ENCODE measurements at regions not wholly inside any gene's neighbourhood (a gene's known extent, or its start where the extent isn't known, plus 50 kb on each side); places are given as distances from the start of the nearest gene placed in this dataset.

- POLR2A ChIA-PET = interaction anchor here (0.6 kb wide), 1 partner anchor 10 kb away, joined by 3 read pairs; no protein-coding TSS in a partner anchor
- no peak for TF ChIP-seq CTBP1 (IDR thresholded peaks at IDR 0.05; ENCODE audit: borderline replicate concordance)
- no peak for TF ChIP-seq L3MBTL2 (conservative IDR thresholded peaks at IDR 0.05)
- no peak for TF ChIP-seq ELF4 (IDR thresholded peaks at IDR 0.05)
- TF ChIP-seq FOXK2 (IDR thresholded peaks at IDR 0.05) = no peak
- TF ChIP-seq FOXA1 (IDR thresholded peaks at IDR 0.05) = no peak
- no peak for TF ChIP-seq ARNT (IDR thresholded peaks at IDR 0.05)
- TF ChIP-seq LEF1 (IDR thresholded peaks at IDR 0.05; ENCODE audit: borderline replicate concordance) = no peak
- no peak for TF ChIP-seq HDGF (IDR thresholded peaks at IDR 0.05; ENCODE audit: borderline replicate concordance)
- no peak for TF ChIP-seq ZNF384 (IDR thresholded peaks at IDR 0.05)
- no peak for TF ChIP-seq FOXM1 (IDR thresholded peaks at IDR 0.05; ENCODE audit: borderline replicate concordance)
- TF ChIP-seq PKNOX1 (IDR thresholded peaks at IDR 0.05) = no peak
- no peak for TF ChIP-seq SUZ12 (IDR thresholded peaks at IDR 0.05)
- no peak for TF ChIP-seq NFRKB (IDR thresholded peaks at IDR 0.05)
- TF ChIP-seq SP1 (IDR thresholded peaks at IDR 0.05) = no peak
- TF ChIP-seq BHLHE40 (IDR thresholded peaks at IDR 0.05; ENCODE audit: borderline replicate concordance) = no peak
- DNase-seq (ENCODE audit: extremely low spot score) = no peak
- CTCF ChIA-PET = no interaction called here
These were observed 90.4 kb upstream of the VAV3 start for GRCh38 chr1:108055387-108055786.

DNA sequence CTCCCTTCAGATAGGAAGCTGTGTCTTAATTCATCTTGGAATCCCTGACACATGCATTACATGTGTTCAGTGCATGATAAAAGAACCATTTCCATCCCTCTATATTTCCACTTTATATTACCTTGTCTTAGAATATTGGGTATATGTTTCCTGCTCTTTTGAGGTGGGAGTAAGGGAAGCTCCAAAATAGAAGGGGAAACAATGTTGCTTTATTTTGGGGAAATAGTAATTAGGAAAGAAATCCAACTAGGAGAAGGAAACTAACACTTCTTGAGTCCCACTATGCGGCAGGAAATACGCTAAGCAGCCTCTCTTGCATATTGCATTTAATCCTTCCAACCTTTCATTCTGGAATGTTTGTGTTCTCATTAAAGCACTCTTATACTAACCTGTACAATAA is 89.4 kb upstream of the VAV3 start:
- DNase-seq (ENCODE audit: extremely low spot score) = no peak
- ChIA-PET POLR2A (no interaction called here), CTCF (no interaction called here)
- no peak for TF ChIP-seq SP1 (IDR thresholded peaks at IDR 0.05)
- no peak for TF ChIP-seq NFRKB (IDR thresholded peaks at IDR 0.05)
- TF ChIP-seq PKNOX1 (IDR thresholded peaks at IDR 0.05) = no peak
- no peak for TF ChIP-seq FOXM1 (IDR thresholded peaks at IDR 0.05; ENCODE audit: borderline replicate concordance)
- TF ChIP-seq ELF4 (IDR thresholded peaks at IDR 0.05) = no peak
- TF ChIP-seq ARNT (IDR thresholded peaks at IDR 0.05) = no peak
- TF ChIP-seq LEF1 (IDR thresholded peaks at IDR 0.05; ENCODE audit: borderline replicate concordance) = no peak
- TF ChIP-seq FOXA1 (IDR thresholded peaks at IDR 0.05) = no peak
- no peak for TF ChIP-seq BHLHE40 (IDR thresholded peaks at IDR 0.05; ENCODE audit: borderline replicate concordance)

- no peak for DNase-seq (ENCODE audit: extremely low spot score)
- ChIA-PET POLR2A (no interaction called here), CTCF (no interaction called here)
- TF ChIP-seq L3MBTL2 (conservative IDR thresholded peaks at IDR 0.05) (no peak), SUZ12 (IDR thresholded peaks at IDR 0.05) (no peak), PKNOX1 (IDR thresholded peaks at IDR 0.05) (no peak), FOXK2 (IDR thresholded peaks at IDR 0.05) (no peak)
These were observed 88.5 kb upstream of the VAV3 start for GRCh38 chr1:108053270-108054013.

GRCh38 chr1:108051631-108052377 is 86.8 kb upstream of the VAV3 start:
- no peak for DNase-seq (ENCODE audit: extremely low spot score)
- no peak for TF ChIP-seq L3MBTL2 (conservative IDR thresholded peaks at IDR 0.05)
- TF ChIP-seq TARDBP (IDR thresholded peaks at IDR 0.05) = no peak
- TF ChIP-seq FOXM1 (IDR thresholded peaks at IDR 0.05; ENCODE audit: borderline replicate concordance) = no peak
- 0 out of 2 replicates have a peak, but pooled peaks have one; percentile 2 for TF ChIP-seq PKNOX1 (IDR thresholded peaks at IDR 0.05)
- TF ChIP-seq SP1 (IDR thresholded peaks at IDR 0.05) = no peak
- no peak for TF ChIP-seq SUZ12 (IDR thresholded peaks at IDR 0.05)
- ChIA-PET POLR2A (no interaction called here), CTCF (interaction anchor here (0.8 to 1.1 kb wide), 2 partner anchors 33 to 67 kb away, joined by 3 to 4 read pairs; no protein-coding TSS in a partner anchor)

- CTCF ChIA-PET = interaction anchor here (0.8 to 1.1 kb wide), 2 partner anchors 33 to 68 kb away, joined by 3 to 4 read pairs; no protein-coding TSS in a partner anchor
- POLR2A ChIA-PET = interaction anchor here (0.5 kb wide), 1 partner anchor 380 kb away, joined by 3 read pairs; no protein-coding TSS in a partner anchor
- DNase-seq (ENCODE audit: extremely low spot score) = no peak
- TF ChIP-seq L3MBTL2 (conservative IDR thresholded peaks at IDR 0.05) (no peak), SUZ12 (IDR thresholded peaks at IDR 0.05) (no peak), ARNT (IDR thresholded peaks at IDR 0.05) (no peak), PKNOX1 (IDR thresholded peaks at IDR 0.05) (no peak), SP1 (IDR thresholded peaks at IDR 0.05) (no peak), LEF1 (IDR thresholded peaks at IDR 0.05; ENCODE audit: borderline replicate concordance) (no peak), FOXA1 (IDR thresholded peaks at IDR 0.05) (no peak), TARDBP (IDR thresholded peaks at IDR 0.05) (no peak), ZNF384 (IDR thresholded peaks at IDR 0.05) (no peak), CTBP1 (IDR thresholded peaks at IDR 0.05; ENCODE audit: borderline replicate concordance) (no peak), NFRKB (IDR thresholded peaks at IDR 0.05) (no peak)
These were observed 86.1 kb upstream of the VAV3 start for GRCh38 chr1:108050911-108051629.

Measured in HEK293T (cell line).